GM18861 (cell line): ENCODE measurements at regions not wholly inside any gene's neighbourhood (a gene's known extent, or its start where the extent isn't known, plus 50 kb on each side); places are given as distances from the start of the nearest gene placed in this dataset.
"Not testable (repeated sequence)": the region's sequence is repeated elsewhere in the genome, so short reads cannot be mapped to it uniquely, and the experiment has no call there.

Experiments
- ATAC-seq: cut with Tn5 transposase; IDR thresholded peaks from one replicate; pipeline ENCODE4 v1.9.1; 2021; ENCODE audit not compliant: unreplicated experiment

- no peak for ATAC-seq
These were observed 456.7 kb upstream of the DCN start for GRCh38 chr12:91639327-91639726.

GRCh38 chr12:91637789-91638624, 455.4 kb upstream of the DCN start:
- no peak for ATAC-seq

GRCh38 chr12:91636721-91637120, 454.1 kb upstream of the DCN start:
- ATAC-seq = no peak

GRCh38 chr12:91634386-91634713, 451.7 kb upstream of the DCN start:
- not testable (repeated sequence) for ATAC-seq

GRCh38 chr12:91633734-91634357, 451.2 kb upstream of the DCN start:
- no peak for ATAC-seq

- no peak for ATAC-seq
These were observed 450.6 kb upstream of the DCN start for GRCh38 chr12:91633206-91633605.

- no peak for ATAC-seq
These were observed 449.6 kb upstream of the DCN start for GRCh38 chr12:91632042-91632786.

- no peak for ATAC-seq
These were observed 448.1 kb upstream of the DCN start for GRCh38 chr12:91630596-91631293.

GRCh38 chr12:91630083-91630482, 447.5 kb upstream of the DCN start:
- ATAC-seq = no peak

GRCh38 chr12:91629440-91629839, 446.8 kb upstream of the DCN start:
- no peak for ATAC-seq

- ATAC-seq = no peak
These were observed 446.0 kb upstream of the DCN start for GRCh38 chr12:91628656-91629055.

- ATAC-seq = no peak
These were observed 444.6 kb upstream of the DCN start for GRCh38 chr12:91627225-91627624.

GRCh38 chr12:91622981-91623380, 440.4 kb upstream of the DCN start:
- ATAC-seq = no peak

- ATAC-seq = no peak
These were observed 439.4 kb upstream of the DCN start for GRCh38 chr12:91622037-91622436.

- no peak for ATAC-seq
These were observed 438.4 kb upstream of the DCN start for GRCh38 chr12:91620992-91621391.

- ATAC-seq = no peak
These were observed 437.8 kb upstream of the DCN start for GRCh38 chr12:91620422-91620821.

GRCh38 chr12:91618281-91618680, 435.7 kb upstream of the DCN start:
- no peak for ATAC-seq

GRCh38 chr12:91617818-91618217, 435.2 kb upstream of the DCN start:
- ATAC-seq = no peak

- ATAC-seq = no peak
These were observed 433.8 kb upstream of the DCN start for GRCh38 chr12:91616416-91616815.

GRCh38 chr12:91613223-91613779, 430.7 kb upstream of the DCN start:
- ATAC-seq = no peak

- no peak for ATAC-seq
These were observed 427.9 kb upstream of the DCN start for GRCh38 chr12:91610561-91610960.
